ENCODE measurements at regions not wholly inside any gene's neighbourhood (a gene's known extent, or its start where the extent isn't known, plus 50 kb on each side); places are given as distances from the start of the nearest gene placed in this dataset.

GRCh38 chr10:31083765-31084184 is 52.1 kb upstream of the ZNF438 start:
- no peaks in the 10 kb centered on the region for H3K27me3 ChIP-seq (ENCODE audit: insufficient read depth)
- peak; percentile 81 for DNase-seq (ENCODE audit: low spot score)
- H4K20me1 ChIP-seq (replicated peaks; ENCODE audit: insufficient read depth), result no peaks in the 10 kb centered on the region
- H3K4me1 ChIP-seq (ENCODE audit: insufficient read depth), result no peaks in the 10 kb centered on the region
- H3K36me3 ChIP-seq (ENCODE audit: insufficient read depth), result no peaks in the 10 kb centered on the region
- Mint-ChIP-seq H3K27ac (no peak overlapping the region), H3K36me3 (ENCODE audit: low read depth) (no peaks in the 10 kb centered on the region), H3K27me3 (ENCODE audit: insufficient read depth, low read depth, poor library complexity) (peaks cover 2% of the 10 kb centered on the region), H3K4me1 (no peaks in the 10 kb centered on the region; the same call in 2 of the 3 replicates), H3K9me3 (no peaks in the 10 kb centered on the region; the same call in 2 of the 3 replicates), H3K4me3 (no peak overlapping the region)
- H3F3A ChIP-seq (replicated peaks; ENCODE audit: low read depth), result no peaks in the 10 kb centered on the region
- H3K4me2 ChIP-seq, result no peak overlapping the region
- peak; percentile 19; the same call in 1 of the 2 replicates for TF ChIP-seq ETS1 (IDR thresholded peaks at IDR 0.05)
- TF ChIP-seq REST (IDR thresholded peaks at IDR 0.05; ENCODE audit: unreplicated experiment), result no peak
- peak; percentile 64 to 74 for TF ChIP-seq CTCF (conservative IDR thresholded peaks at IDR 0.05; ENCODE audit: low read depth in 2 of 2)
- no peak for TF ChIP-seq EZH2 (IDR thresholded peaks at IDR 0.05; ENCODE audit: low read depth, unreplicated experiment)
- TF ChIP-seq EZH2phosphoT487 (IDR thresholded peaks at IDR 0.05; ENCODE audit: unreplicated experiment), result no peak
- H3K4me3 ChIP-seq, result no peak overlapping the region
- peak; percentile 74 for ATAC-seq
- H3K79me2 ChIP-seq (replicated peaks; ENCODE audit: insufficient read depth), result no peaks in the 10 kb centered on the region
- H2AFZ ChIP-seq, result no peak overlapping the region
- no peak overlapping the region for H3K27ac ChIP-seq (ENCODE audit: low read depth)
- no peaks in the 10 kb centered on the region for H3K9me2 ChIP-seq (ENCODE audit: insufficient read depth)

GRCh38 chr10:31087011-31087410 is 55.3 kb upstream of the ZNF438 start:
- Histone ChIP-seq H3K9me2 (ENCODE audit: insufficient read depth) (no peaks in the 10 kb centered on the region), H3K4me2 (no peak overlapping the region), H3F3A (replicated peaks; ENCODE audit: low read depth) (no peaks in the 10 kb centered on the region), H3K4me1 (ENCODE audit: insufficient read depth) (no peaks in the 10 kb centered on the region), H3K79me2 (replicated peaks; ENCODE audit: insufficient read depth) (no peaks in the 10 kb centered on the region), H3K4me3 (no peak overlapping the region), H2AFZ (no peak overlapping the region), H3K36me3 (ENCODE audit: insufficient read depth) (no peaks in the 10 kb centered on the region), H3K27me3 (ENCODE audit: insufficient read depth) (no peaks in the 10 kb centered on the region), H3K27ac (ENCODE audit: low read depth) (no peak overlapping the region), H4K20me1 (replicated peaks; ENCODE audit: insufficient read depth) (no peaks in the 10 kb centered on the region)
- no peak overlapping the region for H3K27ac Mint-ChIP-seq
- no peaks in the 10 kb centered on the region; the same call in 2 of the 3 replicates for H3K9me3 Mint-ChIP-seq
- TF ChIP-seq NANOG (IDR thresholded peaks at IDR 0.05; ENCODE audit: borderline replicate concordance), result no peak
- TF ChIP-seq STAT1 (IDR thresholded peaks at IDR 0.05; ENCODE audit: unreplicated experiment), result no peak
- TF ChIP-seq ZNF114 (CRISPR knock-in tag; IDR thresholded peaks at IDR 0.05), result no peak
- no peak for TF ChIP-seq ZNF331 (CRISPR knock-in tag; IDR thresholded peaks at IDR 0.05; ENCODE audit: low read depth)
- TF ChIP-seq POLR2AphosphoS5 (IDR thresholded peaks at IDR 0.05; ENCODE audit: low read depth), result no peak
- H3K27me3 Mint-ChIP-seq (ENCODE audit: insufficient read depth, low read depth, poor library complexity), result peaks cover 2% of the 10 kb centered on the region
- H3K4me3 Mint-ChIP-seq, result no peak overlapping the region
- H3K36me3 Mint-ChIP-seq (ENCODE audit: low read depth), result no peaks in the 10 kb centered on the region
- ATAC-seq (no peak), DNase-seq (ENCODE audit: low spot score) (no peak)
- H3K4me1 Mint-ChIP-seq, result no peaks in the 10 kb centered on the region; the same call in 2 of the 3 replicates
